Prostate gland (tissue), 2 donors: ENCODE measurements at regions not wholly inside any gene's neighbourhood (a gene's known extent, or its start where the extent isn't known, plus 50 kb on each side); places are given as distances from the start of the nearest gene placed in this dataset.

Experiments used
- CTCF ChIP-seq, 4 experiments: fragments of 200-600 bp in 2 of 4; fragments of 450-650 bp in 2 of 4; sonication (generic) in 2 of 4; IDR thresholded peaks; 1 replicate in 3 of 4; 2 replicates in 1 of 4; pipeline ENCODE4 v1.5.1; 2016 to 2019; ENCODE audit warnings: antibody characterized with exemption in 4 of 4, mild to moderate bottlenecking in 2 of 4, moderate library complexity in 2 of 4
- POLR2A ChIP-seq: fragments of 450-650 bp; IDR thresholded peaks from one replicate; pipeline ENCODE4 v1.6.1; 2016; ENCODE audit warnings: antibody characterized with exemption, mild to moderate bottlenecking

GRCh38 chr10:129085811-129086210 lies 381.2 kb upstream of the MGMT start:
- TF ChIP-seq POLR2A (no peak), CTCF (IDR thresholded peaks at IDR 0.05) (no peak)
